Endothelial cell of umbilical vein (primary cell): ENCODE measurements at regions not wholly inside any gene's neighbourhood (a gene's known extent, or its start where the extent isn't known, plus 50 kb on each side); places are given as distances from the start of the nearest gene placed in this dataset.
"Not testable (repeated sequence)": the region's sequence is repeated elsewhere in the genome, so short reads cannot be mapped to it uniquely, and the experiment has no call there.

Source experiments
- BruUV-seq: library from RNA; stranded (reverse); fragments of 400-500 nt; replicated peaks from 2 replicates; lab custom pipeline; 2021; lab: Mats Ljungman, UMichigan
- CTCF ChIA-PET: fragments of 300-600, 350-600 bp; sonication (Branson Sonifier 250); formaldehyde crosslinking; loops from one replicate; lab custom pipeline; 2021; ENCODE audit warnings: antibody characterized with exemption, inconsistent platforms; lab: Charles Lee
- POLR2A ChIA-PET: fragments of 300-600, 350-600 bp; sonication (Branson Sonifier 250); formaldehyde crosslinking; loops from one replicate; lab custom pipeline; 2021; ENCODE audit warnings: antibody characterized with exemption, inconsistent platforms; lab: Charles Lee
- DNase-seq: peaks from one replicate; pipeline ENCODE4 v3.0.0-alpha.2; 2011; ENCODE audit warnings: low read depth, low spot score
- FAIRE-seq: peaks from 2 replicates; lab custom pipeline; 2011; peaks lifted over from hg19 to GRCh38; lab: Jason Lieb, UNC
- H2AFZ ChIP-seq: 2 replicates; pipeline ENCODE4 v1.6.0; 2012; ENCODE audit warnings: low read depth, low read length, control low read depth, inconsistent platforms
- H3K27ac ChIP-seq: 2 replicates; pipeline ENCODE4 v1.5.1; 2011; ENCODE audit warnings: low read depth, mild to moderate bottlenecking, control low read depth, low read length, moderate library complexity; ENCODE audit not compliant: insufficient read depth
- H3K27me3 ChIP-seq, 2 experiments: 2 replicates each; pipeline versions ENCODE4 v1.6.0 to v1.6.1; 2011; ENCODE audit warnings: low read length in 2 of 2, mixed read lengths in 1 of 2; ENCODE audit not compliant: control insufficient read depth in 2 of 2, insufficient read depth in 2 of 2
- H3K36me3 ChIP-seq, 2 experiments: 2 replicates in 1 of 2; 3 replicates in 1 of 2; pipeline ENCODE4 v1.5.1; 2011; ENCODE audit warnings: low read length in 2 of 2, mild to moderate bottlenecking in 1 of 2, moderate library complexity in 1 of 2; ENCODE audit not compliant: control insufficient read depth in 2 of 2, insufficient read depth in 2 of 2; ENCODE audit errors: extremely low read depth in 1 of 2
- H3K4me1 ChIP-seq: 3 replicates; pipeline ENCODE4 v1.5.1; 2011; ENCODE audit warnings: mild to moderate bottlenecking, low read length; ENCODE audit not compliant: control insufficient read depth, insufficient read depth; ENCODE audit errors: extremely low read depth
- H3K4me2 ChIP-seq: 2 replicates; pipeline ENCODE4 v1.6.1; 2011; ENCODE audit warnings: low read length, control low read depth, mixed read lengths; ENCODE audit not compliant: insufficient read depth
- H3K4me3 ChIP-seq, 3 experiments: fragments of 200-600 bp in 1 of 3; sonication (generic), shearing (Covaris generic) in 1 of 3; replicated peaks in 1 of 3; 2 replicates each; pipeline ENCODE4 v1.5.1; 2011 to 2016; ENCODE audit warnings: control low read depth in 3 of 3, low read length in 3 of 3, mild to moderate bottlenecking in 2 of 3, inconsistent platforms in 1 of 3, low read depth in 1 of 3, moderate library complexity in 1 of 3; ENCODE audit not compliant: insufficient read depth in 1 of 3
- H3K79me2 ChIP-seq: 2 replicates; pipeline ENCODE4 v1.6.0; 2012; ENCODE audit warnings: low read length, inconsistent platforms; ENCODE audit not compliant: control insufficient read depth, insufficient read depth
- H3K9ac ChIP-seq: replicated peaks from 2 replicates; pipeline ENCODE3; 2011; ENCODE audit warnings: low read length, control low read depth; ENCODE audit not compliant: insufficient read depth; ENCODE audit errors: extremely low read depth
- H3K9me1 ChIP-seq: replicated peaks from 3 replicates; pipeline ENCODE4 v1.6.0; 2011; ENCODE audit warnings: mild to moderate bottlenecking, low read length; ENCODE audit not compliant: control insufficient read depth, insufficient read depth; ENCODE audit errors: extremely low read depth
- H3K9me3 ChIP-seq: replicated peaks from 2 replicates; pipeline ENCODE4 v1.5.1; 2012; ENCODE audit warnings: low read length, inconsistent platforms; ENCODE audit not compliant: control insufficient read depth, insufficient read depth
- H4K20me1 ChIP-seq: replicated peaks from 2 replicates; pipeline ENCODE3; 2011; ENCODE audit warnings: mild to moderate bottlenecking, low read length; ENCODE audit not compliant: control insufficient read depth, insufficient read depth; ENCODE audit errors: extremely low read depth
- EZH2 ChIP-seq: IDR thresholded peaks from 2 replicates; pipeline ENCODE4 v1.6.1; 2012; ENCODE audit warnings: borderline replicate concordance, low read depth, mild to moderate bottlenecking, moderate library complexity, low read length, inconsistent platforms; ENCODE audit not compliant: severe bottlenecking
- FOS ChIP-seq: IDR thresholded peaks from 2 replicates; pipeline ENCODE4 v1.6.1; 2011; ENCODE audit warnings: mild to moderate bottlenecking, low read length, moderate library complexity, borderline replicate concordance; ENCODE audit not compliant: insufficient read depth
- GATA2 ChIP-seq: IDR thresholded peaks from 2 replicates; pipeline ENCODE4 v1.7.0; 2011; ENCODE audit warnings: low read depth, mild to moderate bottlenecking, moderate library complexity, mixed read lengths, low read length; ENCODE audit not compliant: insufficient read length, insufficient read depth
- JUN ChIP-seq: IDR thresholded peaks from 2 replicates; pipeline ENCODE4 v1.6.1; 2011; ENCODE audit warnings: borderline replicate concordance, low read depth; ENCODE audit not compliant: insufficient read length, insufficient read depth
- MYC ChIP-seq: IDR thresholded peaks from one replicate; pipeline ENCODE4 v1.6.1; 2011; ENCODE audit warnings: mild to moderate bottlenecking, low read depth, low read length
- POLR2A ChIP-seq: IDR thresholded peaks from 2 replicates; pipeline ENCODE4 v1.6.1; 2012; ENCODE audit warnings: low read depth, mild to moderate bottlenecking, control low read depth, low read length
- POLR2AphosphoS5 ChIP-seq: IDR thresholded peaks from 2 replicates; pipeline ENCODE4 v1.6.1; 2012; ENCODE audit warnings: low read depth, mild to moderate bottlenecking, control low read depth, low read length, moderate library complexity; ENCODE audit not compliant: insufficient read depth
- dilution Hi-C: fragments of 300-500 bp; cut with MboI; formaldehyde crosslinking; loops from one replicate; pipeline ENCODE4 v1.15.0; 2019; ENCODE audit warnings: low sequenced_read_pairs; ENCODE audit not compliant: extremely low pct_ligation_motif_present
- intact Hi-C: fragments of 100-400 bp; cut with micrococcal nuclease; formaldehyde crosslinking; loops from one replicate; pipeline ENCODE4 v1.10.0; 2022
- TF ChIP-seq, protein P1 (sequence below), 2 donors: IDR thresholded peaks; 1 replicate in 1 of 2; 2 replicates in 1 of 2; pipeline ENCODE4 v1.5.1; 2011; ENCODE audit warnings: low read length in 2 of 2, mild to moderate bottlenecking in 2 of 2, moderate library complexity in 2 of 2, control low read depth in 1 of 2, inconsistent platforms in 1 of 2, low read depth in 1 of 2; ENCODE audit not compliant: insufficient read depth in 1 of 2; ENCODE audit errors: extremely low read depth in 1 of 2
- TF ChIP-seq, protein P2 (sequence below): IDR thresholded peaks from 2 replicates; pipeline ENCODE4 v1.6.1; 2011; ENCODE audit not compliant: insufficient read depth, insufficient read length

DNA sequence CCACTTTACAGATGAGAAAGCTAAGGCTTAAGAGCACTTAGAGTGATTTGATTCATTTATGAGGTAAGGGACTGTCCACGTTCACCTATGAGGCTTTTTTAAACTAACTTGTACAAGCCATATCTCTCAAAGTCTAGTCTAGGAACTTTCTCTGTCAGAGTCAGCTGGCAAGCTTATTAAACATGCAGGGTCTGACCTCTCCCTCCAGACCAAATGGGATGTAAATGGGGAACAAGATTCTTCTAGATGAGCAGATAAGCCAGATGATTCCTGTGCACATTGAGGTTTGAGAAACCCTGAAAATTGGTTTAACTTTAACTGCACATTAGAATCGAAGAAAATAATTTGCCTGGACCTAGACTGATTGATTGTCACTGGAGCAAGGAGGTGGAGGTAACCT lies 160.0 kb upstream of the SPRY1 start:
- Histone ChIP-seq H3K4me2 (no peak overlapping the region), H3K36me3 (no peaks in the 10 kb centered on the region), H3K9me3 (no peaks in the 10 kb centered on the region), H3K4me1 (peaks cover 6% of the 10 kb centered on the region), H3K9me1 (no peaks in the 10 kb centered on the region), H4K20me1 (no peaks in the 10 kb centered on the region), H3K9ac (no peak overlapping the region), H2AFZ (no peak overlapping the region), H3K27me3 (no peaks in the 10 kb centered on the region), H3K4me3 (no peak overlapping the region), H3K79me2 (no peaks in the 10 kb centered on the region), H3K27ac (no peak overlapping the region)
- ChIA-PET CTCF (no interaction called here), POLR2A (no interaction called here)
- dilution Hi-C loops (no loop called here), intact Hi-C loops (no loop called here)
- BruUV-seq, result no TSS peak
- DNase-seq, result no peak
- no peak for FAIRE-seq
- TF ChIP-seq, protein P1, sequence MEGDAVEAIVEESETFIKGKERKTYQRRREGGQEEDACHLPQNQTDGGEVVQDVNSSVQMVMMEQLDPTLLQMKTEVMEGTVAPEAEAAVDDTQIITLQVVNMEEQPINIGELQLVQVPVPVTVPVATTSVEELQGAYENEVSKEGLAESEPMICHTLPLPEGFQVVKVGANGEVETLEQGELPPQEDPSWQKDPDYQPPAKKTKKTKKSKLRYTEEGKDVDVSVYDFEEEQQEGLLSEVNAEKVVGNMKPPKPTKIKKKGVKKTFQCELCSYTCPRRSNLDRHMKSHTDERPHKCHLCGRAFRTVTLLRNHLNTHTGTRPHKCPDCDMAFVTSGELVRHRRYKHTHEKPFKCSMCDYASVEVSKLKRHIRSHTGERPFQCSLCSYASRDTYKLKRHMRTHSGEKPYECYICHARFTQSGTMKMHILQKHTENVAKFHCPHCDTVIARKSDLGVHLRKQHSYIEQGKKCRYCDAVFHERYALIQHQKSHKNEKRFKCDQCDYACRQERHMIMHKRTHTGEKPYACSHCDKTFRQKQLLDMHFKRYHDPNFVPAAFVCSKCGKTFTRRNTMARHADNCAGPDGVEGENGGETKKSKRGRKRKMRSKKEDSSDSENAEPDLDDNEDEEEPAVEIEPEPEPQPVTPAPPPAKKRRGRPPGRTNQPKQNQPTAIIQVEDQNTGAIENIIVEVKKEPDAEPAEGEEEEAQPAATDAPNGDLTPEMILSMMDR (IDR thresholded peaks at IDR 0.05; ENCODE audit: extremely low read depth in 1 of 2, insufficient read depth in 1 of 2, low read depth in 1 of 2, low read length in 2 of 2), result no peak
- TF ChIP-seq EZH2 (no peak), FOS (no peak), POLR2A (no peak), POLR2AphosphoS5 (no peak), MYC (no peak), JUN (no peak), GATA2 (no peak)
- TF ChIP-seq, protein P2, sequence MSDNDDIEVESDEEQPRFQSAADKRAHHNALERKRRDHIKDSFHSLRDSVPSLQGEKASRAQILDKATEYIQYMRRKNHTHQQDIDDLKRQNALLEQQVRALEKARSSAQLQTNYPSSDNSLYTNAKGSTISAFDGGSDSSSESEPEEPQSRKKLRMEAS, result no peak

DNA sequence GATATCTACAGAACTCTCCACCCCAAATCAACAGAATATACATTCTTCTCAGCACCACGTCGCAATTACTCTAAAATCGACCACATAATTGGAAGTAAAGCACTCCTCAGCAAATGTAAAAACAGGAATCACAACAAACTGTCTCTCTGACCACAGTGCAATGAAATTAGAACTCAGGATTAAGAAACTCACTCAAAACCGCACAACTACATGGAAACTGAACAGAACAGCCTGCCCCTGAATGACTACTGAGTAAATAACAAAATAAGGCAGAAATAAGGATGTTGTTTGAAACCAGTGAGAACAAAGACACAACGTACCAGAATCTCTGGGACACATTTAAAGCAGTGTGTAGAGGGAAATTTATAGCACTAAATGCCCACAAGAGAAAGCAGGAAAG lies 156.3 kb upstream of the SPRY1 start:
- H3K79me2 ChIP-seq, DNase-seq, CTCF ChIA-PET, H3K4me1 ChIP-seq, H3K4me3 ChIP-seq, BruUV-seq, dilution Hi-C loops, H4K20me1 ChIP-seq, H3K9ac ChIP-seq, POLR2A ChIA-PET, H3K9me3 ChIP-seq, H3K9me1 ChIP-seq, H3K27ac ChIP-seq, H3K4me2 ChIP-seq, H3K27me3 ChIP-seq, H3K36me3 ChIP-seq, FAIRE-seq, H2AFZ ChIP-seq, intact Hi-C loops: not testable (repeated sequence)

DNA sequence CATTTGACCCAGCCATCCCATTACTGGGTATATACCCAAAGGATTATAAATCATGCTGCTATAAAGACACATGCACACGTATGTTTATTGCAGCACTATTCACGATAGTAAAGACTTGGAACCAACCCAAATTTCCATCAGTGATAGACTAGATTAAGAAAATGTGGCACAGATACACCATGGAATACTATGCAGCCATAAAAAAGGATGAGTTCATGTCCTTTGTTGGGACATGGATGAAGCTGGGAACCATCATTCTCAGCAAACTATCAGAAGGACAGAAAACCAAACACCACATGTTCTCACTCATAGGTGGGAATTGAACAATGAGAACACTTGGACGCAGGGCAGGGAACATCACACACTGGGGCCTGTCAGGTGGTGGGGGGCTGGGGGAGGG lies 153.4 kb upstream of the SPRY1 start:
- H3K36me3 ChIP-seq, DNase-seq, intact Hi-C loops, H3K4me1 ChIP-seq, POLR2A ChIA-PET, H4K20me1 ChIP-seq, H3K27me3 ChIP-seq, H2AFZ ChIP-seq, FAIRE-seq, H3K9ac ChIP-seq, H3K9me1 ChIP-seq, BruUV-seq, H3K4me2 ChIP-seq, dilution Hi-C loops, H3K4me3 ChIP-seq, CTCF ChIA-PET, H3K79me2 ChIP-seq, H3K27ac ChIP-seq, H3K9me3 ChIP-seq: not testable (repeated sequence)
